Activated T-cell treated with anti-CD3 and anti-CD28 coated beads, Interleukin-2, amount 50 U/mL, for 48 hours (primary cell): ENCODE measurements at regions not wholly inside any gene's neighbourhood (a gene's known extent, or its start where the extent isn't known, plus 50 kb on each side); places are given as distances from the start of the nearest gene placed in this dataset.
"Not testable (repeated sequence)": the region's sequence is repeated elsewhere in the genome, so short reads cannot be mapped to it uniquely, and the experiment has no call there.

ENCODE experiments used
- DNase-seq, 2 experiments: peaks; one replicate each; pipeline ENCODE4 v3.0.0-alpha.2; 2020

DNA sequence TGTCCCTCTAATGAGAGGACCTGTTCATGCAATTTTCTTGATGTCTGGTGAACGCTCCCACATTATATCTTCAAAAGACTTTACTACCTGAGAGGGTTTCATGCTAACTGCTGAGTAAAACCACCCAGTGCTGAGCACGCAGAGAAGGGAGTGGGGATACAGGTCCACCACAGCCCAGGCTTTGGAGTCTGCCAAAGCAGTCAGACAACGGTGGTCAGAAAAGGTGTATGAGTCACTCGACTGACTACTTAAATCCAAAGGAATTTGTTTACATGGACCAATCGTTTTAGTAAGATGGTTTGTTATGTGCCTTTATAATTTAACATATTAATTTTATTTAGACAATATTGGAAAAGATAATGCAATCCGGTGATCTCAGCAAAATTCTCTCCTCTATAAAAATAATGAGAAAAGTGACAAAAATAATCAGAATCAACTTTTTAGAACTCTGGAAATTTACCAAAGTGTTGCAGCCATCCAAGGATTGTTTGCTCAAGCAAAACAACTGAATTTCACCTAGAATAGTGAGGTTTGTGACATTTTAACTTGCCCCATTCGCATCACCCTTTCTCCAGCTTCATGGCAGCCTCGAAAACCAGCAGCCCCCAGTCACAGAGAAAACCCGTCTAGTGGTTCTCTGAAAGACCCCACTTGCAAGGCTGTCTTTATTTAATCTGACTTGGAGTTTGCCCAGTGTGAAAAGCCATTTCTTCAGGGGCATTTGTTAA lies 52.1 kb upstream of the PLGLB2 start:
- DNase-seq, result not testable (repeated sequence)
